GM18861 (cell line): ENCODE measurements at regions not wholly inside any gene's neighbourhood (a gene's known extent, or its start where the extent isn't known, plus 50 kb on each side); places are given as distances from the start of the nearest gene placed in this dataset.
"Not testable (repeated sequence)": the region's sequence is repeated elsewhere in the genome, so short reads cannot be mapped to it uniquely, and the experiment has no call there.

ENCODE experiments used
- ATAC-seq: cut with Tn5 transposase; IDR thresholded peaks from one replicate; pipeline ENCODE4 v1.9.1; 2021; ENCODE audit not compliant: unreplicated experiment

- no peak for ATAC-seq
Observed at GRCh38 chr6:9225441-9225871, 790.1 kb upstream of the SLC35B3 start.

DNA sequence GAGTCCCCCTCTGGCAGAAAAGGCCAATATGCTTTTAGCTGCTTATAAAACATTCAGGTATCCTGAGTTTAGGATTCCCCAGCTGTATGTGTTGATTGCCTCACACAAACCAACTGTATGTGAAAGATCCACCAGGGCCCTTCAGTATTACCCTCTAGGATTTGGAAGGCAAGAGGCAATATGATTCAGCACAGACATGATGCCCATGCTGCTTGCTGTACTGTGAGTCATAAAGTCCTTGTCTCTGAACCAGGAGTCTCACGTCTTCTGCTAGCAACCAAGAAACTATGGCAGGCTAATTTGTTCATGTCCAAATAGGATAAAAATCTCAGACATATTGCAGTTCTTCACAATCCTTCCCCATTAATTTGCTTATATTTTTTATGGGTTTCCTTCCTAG, 789.2 kb upstream of the SLC35B3 start:
- no peak for ATAC-seq

DNA sequence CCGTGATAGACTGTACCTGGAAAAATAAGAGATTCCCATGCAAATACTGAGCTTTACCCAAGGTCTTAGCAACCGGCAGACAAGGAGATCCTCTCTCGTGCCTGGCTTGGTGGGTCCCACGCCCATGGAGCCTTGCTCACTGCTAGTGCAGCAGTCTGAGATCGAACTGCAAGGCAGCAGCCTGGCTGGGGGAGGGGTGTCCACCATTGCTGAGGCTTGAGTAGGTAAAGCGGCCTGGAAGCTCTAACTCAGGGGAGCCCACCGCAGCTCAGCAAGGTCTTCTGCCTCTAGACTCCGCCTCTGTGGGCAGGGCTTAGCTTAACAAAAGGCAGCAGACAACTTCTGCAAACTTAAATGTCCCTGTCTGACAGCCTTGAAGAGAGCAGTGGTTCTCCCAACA, 778.4 kb upstream of the SLC35B3 start:
- ATAC-seq: not testable (repeated sequence)

DNA sequence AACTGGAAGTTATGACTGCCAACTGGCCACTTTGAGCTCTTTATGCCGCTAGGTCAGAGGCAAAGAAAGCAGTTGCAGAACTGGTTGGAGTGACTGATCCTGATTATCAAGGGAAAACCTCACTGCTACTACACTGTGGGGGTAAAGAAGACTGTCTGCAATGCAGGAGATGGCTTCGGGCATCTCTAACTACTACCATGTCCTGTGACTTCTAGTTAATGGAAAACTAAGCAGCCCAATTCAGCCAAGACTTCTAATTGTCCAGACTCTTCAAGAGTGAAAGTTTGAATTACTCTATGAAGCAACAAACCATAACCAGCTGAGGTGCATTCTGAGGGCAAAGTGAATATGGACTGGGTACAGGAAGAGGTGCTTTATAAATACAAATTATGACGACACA, 773.6 kb upstream of the SLC35B3 start:
- ATAC-seq: no peak

- no peak for ATAC-seq
Observed at GRCh38 chr6:9205645-9206044, 770.3 kb upstream of the SLC35B3 start.

- no peak for ATAC-seq
Observed at GRCh38 chr6:9204171-9204570, 768.8 kb upstream of the SLC35B3 start.

DNA sequence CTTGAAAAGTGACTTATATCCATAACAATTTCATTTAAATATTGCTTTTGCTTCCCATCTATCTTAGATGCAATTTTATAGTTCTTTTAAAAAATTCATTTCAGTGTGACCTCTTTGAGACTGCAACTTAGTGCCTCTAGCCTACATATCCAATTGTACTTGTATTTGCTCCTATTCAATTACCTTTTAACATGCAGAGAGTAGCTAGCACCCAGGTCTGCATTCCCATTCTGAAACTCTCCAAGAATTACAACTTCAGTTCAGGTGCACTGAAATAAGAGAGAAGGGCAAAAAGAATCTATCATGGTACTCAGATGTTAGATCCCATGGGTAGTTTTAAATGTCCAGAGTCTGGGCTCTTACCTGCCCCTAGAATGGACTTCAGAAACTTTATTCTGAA, 765.4 kb upstream of the SLC35B3 start:
- no peak for ATAC-seq

GRCh38 chr6:9197726-9198125, 762.4 kb upstream of the SLC35B3 start:
- ATAC-seq: no peak

DNA sequence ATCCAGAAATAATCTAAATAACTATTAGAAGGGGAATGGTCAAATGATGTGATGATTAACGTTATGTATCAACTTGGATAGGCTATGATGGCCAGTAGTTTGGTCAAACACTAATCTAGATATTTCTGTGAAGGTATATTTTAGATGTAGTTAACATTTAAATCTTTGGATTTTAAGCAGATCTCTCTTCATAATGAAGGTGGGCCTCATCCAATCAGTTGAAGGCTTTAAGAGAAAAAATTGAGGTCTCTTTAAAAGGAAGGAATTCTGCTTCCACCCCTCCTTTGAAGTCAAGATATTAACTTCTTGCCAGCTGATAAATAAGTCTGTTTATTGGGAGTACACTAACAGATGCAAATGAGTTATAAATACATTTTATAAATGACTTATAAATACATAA, 760.0 kb upstream of the SLC35B3 start:
- ATAC-seq: no peak

DNA sequence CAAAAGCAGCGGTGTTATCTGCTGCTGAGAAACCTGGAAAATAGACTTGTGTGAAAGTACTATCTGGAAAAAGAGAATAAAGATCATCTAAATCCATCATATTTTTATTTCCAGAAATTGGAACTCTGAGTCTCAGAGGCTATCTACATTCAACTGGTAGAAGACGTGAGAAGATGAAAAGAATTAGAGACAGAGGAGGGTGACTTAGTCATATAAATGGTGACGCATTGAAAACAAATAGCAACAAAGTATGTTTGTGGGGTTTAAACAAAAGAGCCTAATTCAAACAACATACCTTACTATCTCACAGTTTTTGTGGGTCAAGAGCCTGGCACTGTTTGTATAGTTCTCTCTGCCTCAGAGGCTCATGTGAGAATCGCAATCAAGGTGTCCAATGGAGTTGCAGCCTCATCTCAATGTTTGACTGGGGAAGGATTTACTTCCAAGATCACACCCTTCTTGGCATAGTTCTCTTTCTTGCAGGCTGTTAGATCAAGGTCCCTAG, 757.1 kb upstream of the SLC35B3 start:
- ATAC-seq: no peak

- ATAC-seq: no peak
Observed at GRCh38 chr6:9186148-9186547, 750.8 kb upstream of the SLC35B3 start.

DNA sequence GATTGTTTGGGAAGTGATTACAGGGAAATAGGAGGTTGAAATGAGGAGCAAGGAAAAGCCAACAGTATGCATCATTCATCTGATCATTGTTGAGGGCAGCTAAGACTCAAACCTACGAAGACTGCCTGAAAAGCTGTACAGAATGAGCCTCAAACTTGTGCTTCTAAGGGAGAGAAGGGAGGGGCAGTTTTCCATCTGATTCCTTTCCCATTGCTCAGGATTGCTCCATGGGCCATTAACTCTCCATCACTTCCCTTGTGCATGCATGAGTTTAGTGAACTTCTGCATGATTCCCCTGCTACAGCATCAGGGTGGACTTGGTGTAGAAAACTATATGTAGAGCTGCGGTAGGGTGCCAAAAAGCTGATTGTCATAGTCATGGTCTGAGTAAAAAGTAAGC, 742.7 kb upstream of the SLC35B3 start:
- no peak for ATAC-seq

DNA sequence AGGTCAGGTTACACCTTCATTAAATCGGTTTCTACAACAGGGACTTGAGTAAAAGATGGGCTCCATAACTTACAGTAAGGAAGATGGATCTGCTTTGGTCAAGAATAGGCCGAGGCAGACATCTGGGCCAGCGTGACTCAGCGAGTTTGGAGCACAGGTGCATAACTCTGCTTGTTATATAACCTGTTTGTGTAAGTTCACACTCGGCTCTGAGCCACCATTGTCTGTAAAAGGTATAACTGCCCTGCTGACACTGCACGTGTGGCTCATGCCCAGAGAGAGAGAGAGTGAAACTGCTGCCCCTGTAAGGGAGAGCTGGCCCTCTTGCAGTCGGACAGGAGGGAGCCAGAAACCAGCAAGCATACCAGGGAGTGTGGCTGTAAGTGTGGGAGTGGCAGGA, 737.9 kb upstream of the SLC35B3 start:
- ATAC-seq: no peak

GRCh38 chr6:9172096-9172495, 736.8 kb upstream of the SLC35B3 start:
- ATAC-seq: no peak

DNA sequence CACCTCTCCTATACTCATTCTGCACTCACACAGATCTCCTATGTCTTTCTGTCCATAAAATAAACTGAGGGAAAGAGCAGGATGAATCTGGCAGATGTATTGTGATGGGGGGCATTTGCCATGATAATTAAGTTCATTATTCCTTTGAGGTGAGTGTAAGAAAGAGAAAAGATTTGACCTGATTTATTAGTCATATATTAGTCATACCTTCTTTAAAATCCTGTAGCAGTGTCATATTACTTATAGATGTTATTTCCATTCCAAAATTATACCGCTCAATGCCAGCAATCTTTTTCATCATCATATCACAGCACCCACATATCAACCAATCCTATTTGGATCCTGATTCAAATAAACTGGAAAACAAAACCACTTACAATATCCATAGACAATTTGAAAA, 733.3 kb upstream of the SLC35B3 start:
- ATAC-seq: no peak

GRCh38 chr6:9161731-9162130, 726.4 kb upstream of the SLC35B3 start:
- no peak for ATAC-seq

DNA sequence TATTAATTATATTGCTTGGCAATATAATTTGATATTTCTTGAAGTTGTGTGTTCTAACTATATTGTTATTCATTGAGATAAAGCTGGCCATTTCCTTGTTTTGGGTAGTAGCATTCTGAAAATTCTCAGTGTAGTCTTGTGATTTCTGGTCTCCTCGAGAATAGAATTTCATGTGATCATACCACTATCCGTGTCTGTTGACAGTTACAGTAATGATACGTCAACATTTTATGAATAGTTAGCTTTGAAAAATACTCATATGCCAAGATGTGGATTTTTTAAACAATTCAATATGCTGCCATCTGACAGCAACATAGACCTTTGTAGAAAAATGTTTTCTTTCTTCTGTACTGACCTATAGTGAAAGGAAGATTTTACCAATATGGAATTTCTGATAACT, 723.7 kb upstream of the SLC35B3 start:
- no peak for ATAC-seq

DNA sequence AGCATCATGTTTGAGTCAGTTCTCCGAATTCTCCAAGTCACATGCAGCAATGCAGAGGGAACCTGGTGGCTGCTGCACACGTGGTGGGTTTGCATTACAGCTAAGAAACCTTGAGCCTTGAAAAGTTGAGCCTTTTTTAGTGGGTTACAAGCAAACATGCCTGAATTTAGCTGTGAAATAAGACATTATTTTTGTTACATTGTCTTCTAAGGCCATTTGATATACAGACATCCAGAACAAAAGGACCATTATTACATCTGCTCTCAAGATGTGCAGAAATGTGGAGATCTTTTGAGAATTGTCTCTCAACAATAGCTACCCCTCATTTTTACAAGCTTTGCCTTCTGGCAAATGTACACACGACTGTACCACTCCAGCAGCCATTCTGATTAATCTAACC, 720.5 kb upstream of the SLC35B3 start:
- no peak for ATAC-seq

- ATAC-seq: no peak
Observed at GRCh38 chr6:9143140-9143539, 707.8 kb upstream of the SLC35B3 start.

- no peak for ATAC-seq
Observed at GRCh38 chr6:9140951-9141460, 705.7 kb upstream of the SLC35B3 start.

DNA sequence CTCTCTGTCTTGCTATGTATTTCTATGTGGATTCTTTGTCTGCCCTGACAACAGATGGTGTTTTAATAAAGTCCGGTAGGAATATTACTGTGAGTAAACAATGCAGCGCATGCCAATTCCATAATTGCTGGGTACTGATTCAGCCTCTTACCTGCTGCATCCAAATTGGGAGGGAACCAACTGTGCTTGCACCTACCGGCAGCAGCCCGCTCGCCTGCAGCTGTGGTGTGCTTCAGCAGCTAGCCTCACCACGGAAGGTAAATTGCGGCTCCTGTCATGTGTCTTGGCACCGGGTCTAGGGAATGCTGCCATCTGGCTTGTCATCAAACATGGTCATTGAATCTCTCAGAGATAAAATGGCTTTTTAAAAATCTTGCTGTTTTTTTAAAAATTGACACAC, 704.8 kb upstream of the SLC35B3 start:
- no peak for ATAC-seq

- no peak for ATAC-seq
Observed at GRCh38 chr6:9139746-9140145, 704.4 kb upstream of the SLC35B3 start.

DNA sequence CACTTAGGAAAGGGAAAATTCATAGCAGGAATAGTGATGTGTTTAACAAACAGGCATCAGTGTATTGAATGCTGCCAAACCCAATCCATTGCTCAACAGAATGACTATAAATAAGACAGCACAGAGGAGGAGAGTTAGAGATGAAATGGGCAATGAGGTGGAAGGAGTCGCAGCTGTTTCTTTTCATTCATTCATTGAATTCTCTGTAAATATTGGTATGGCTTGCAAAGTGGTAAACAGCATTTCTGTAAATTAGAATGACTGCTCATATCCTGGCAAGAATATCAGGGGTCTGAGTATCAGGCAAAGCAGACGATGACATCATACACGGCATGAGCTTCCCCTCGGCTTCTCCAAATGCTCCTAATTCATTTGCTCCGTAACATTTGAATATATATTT, 703.6 kb upstream of the SLC35B3 start:
- ATAC-seq: no peak
